Keratinocyte (primary cell): ENCODE measurements at regions not wholly inside any gene's neighbourhood (a gene's known extent, or its start where the extent isn't known, plus 50 kb on each side); places are given as distances from the start of the nearest gene placed in this dataset.

ENCODE experiments used
- EZH2 ChIP-seq: IDR thresholded peaks from one replicate; pipeline ENCODE4 v1.6.1; 2012; ENCODE audit warnings: inconsistent platforms, mild to moderate bottlenecking, low read length, moderate library complexity
- TF ChIP-seq, protein P1 (sequence below), 3 experiments: IDR thresholded peaks in 1 of 3; conservative IDR thresholded peaks in 1 of 3; optimal IDR thresholded peaks in 1 of 3; 2 replicates in 2 of 3; 3 replicates in 1 of 3; pipeline versions ENCODE3 to v1.5.1; 2011; ENCODE audit warnings: low read length in 3 of 3, mild to moderate bottlenecking in 3 of 3, moderate library complexity in 2 of 3, control low read depth in 1 of 3, inconsistent platforms in 1 of 3; ENCODE audit not compliant: insufficient read depth in 2 of 3; ENCODE audit errors: extremely low read depth in 1 of 3

DNA sequence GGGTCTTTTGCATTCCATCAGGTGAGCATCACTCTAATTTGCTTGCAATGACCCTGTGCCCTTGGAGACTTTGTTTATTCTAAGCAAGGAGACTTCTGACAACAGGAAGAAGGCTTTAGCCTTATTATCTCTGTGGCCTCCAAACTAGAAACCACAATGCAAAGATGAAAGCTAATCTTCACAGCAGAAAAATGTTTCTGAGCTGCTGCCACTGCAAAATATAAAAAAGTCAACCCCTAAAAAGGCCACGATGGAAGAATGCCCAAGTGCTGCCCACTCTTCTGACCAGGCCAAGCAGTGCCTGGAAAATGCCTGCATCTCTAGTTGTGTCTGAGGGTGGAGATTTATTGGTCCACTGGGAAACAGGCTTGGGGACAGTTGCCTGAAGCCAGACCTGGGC, 299.9 kb downstream of the C7orf25 start:
- TF ChIP-seq, protein P1, sequence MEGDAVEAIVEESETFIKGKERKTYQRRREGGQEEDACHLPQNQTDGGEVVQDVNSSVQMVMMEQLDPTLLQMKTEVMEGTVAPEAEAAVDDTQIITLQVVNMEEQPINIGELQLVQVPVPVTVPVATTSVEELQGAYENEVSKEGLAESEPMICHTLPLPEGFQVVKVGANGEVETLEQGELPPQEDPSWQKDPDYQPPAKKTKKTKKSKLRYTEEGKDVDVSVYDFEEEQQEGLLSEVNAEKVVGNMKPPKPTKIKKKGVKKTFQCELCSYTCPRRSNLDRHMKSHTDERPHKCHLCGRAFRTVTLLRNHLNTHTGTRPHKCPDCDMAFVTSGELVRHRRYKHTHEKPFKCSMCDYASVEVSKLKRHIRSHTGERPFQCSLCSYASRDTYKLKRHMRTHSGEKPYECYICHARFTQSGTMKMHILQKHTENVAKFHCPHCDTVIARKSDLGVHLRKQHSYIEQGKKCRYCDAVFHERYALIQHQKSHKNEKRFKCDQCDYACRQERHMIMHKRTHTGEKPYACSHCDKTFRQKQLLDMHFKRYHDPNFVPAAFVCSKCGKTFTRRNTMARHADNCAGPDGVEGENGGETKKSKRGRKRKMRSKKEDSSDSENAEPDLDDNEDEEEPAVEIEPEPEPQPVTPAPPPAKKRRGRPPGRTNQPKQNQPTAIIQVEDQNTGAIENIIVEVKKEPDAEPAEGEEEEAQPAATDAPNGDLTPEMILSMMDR (optimal IDR thresholded peaks at IDR 0.05 in 1 of 3, IDR thresholded peaks at IDR 0.05 in 1 of 3, conservative IDR thresholded peaks at IDR 0.05 in 1 of 3; ENCODE audit: extremely low read depth in 1 of 3, insufficient read depth in 2 of 3, low read length in 3 of 3) = no peak
- no peak for TF ChIP-seq EZH2
